SK-N-SH (cell line): ENCODE measurements at regions not wholly inside any gene's neighbourhood (a gene's known extent, or its start where the extent isn't known, plus 50 kb on each side); places are given as distances from the start of the nearest gene placed in this dataset.

Experiments used
- CTCF ChIA-PET: fragments of 300-600, 350-600 bp; formaldehyde crosslinking; extraction: SDS; loops from one replicate; lab custom pipeline; 2021; lab: Yijun Ruan, JAX
- POLR2A ChIA-PET: fragments of 350-600 bp; sonication (Branson Sonifier 250); formaldehyde crosslinking; extraction: SDS; loops from one replicate; lab custom pipeline; 2020; ENCODE audit warnings: antibody characterized with exemption, inconsistent platforms; lab: Yijun Ruan, JAX
- DNase-seq: peaks from one replicate; pipeline ENCODE4 v3.0.0; 2012
- H2AFZ ChIP-seq: fragments of 200-600 bp; sonication (generic); 2 replicates; pipeline ENCODE4 v1.8.1; 2016; ENCODE audit warnings: antibody characterized with exemption, mild to moderate bottlenecking, low read depth
- H3F3A ChIP-seq: fragments of 200-600 bp; sonication (generic); replicated peaks from 2 replicates; pipeline ENCODE3; 2016; ENCODE audit warnings: antibody characterized with exemption, mild to moderate bottlenecking; ENCODE audit not compliant: insufficient read depth
- H3K27ac ChIP-seq, 2 experiments: fragments of 200-500 bp in 1 of 2; fragments of 200-600 bp in 1 of 2; sonication (Bioruptor generic) in 1 of 2; sonication (generic), shearing (Covaris generic) in 1 of 2; 2 replicates each; pipeline versions ENCODE4 v1.5.1 to v1.6.1; 2014 to 2016; ENCODE audit warnings: low read depth in 2 of 2, inconsistent platforms in 1 of 2, low read length in 1 of 2, mild to moderate bottlenecking in 1 of 2, mixed read lengths in 1 of 2
- H3K27me3 ChIP-seq: fragments of 200-600 bp; sonication (generic), shearing (Covaris generic); 2 replicates; pipeline ENCODE4 v1.6.1; 2016; ENCODE audit warnings: mixed run types; ENCODE audit not compliant: insufficient read depth
- H3K36me3 ChIP-seq, 2 experiments: fragments of 200-500 bp in 1 of 2; fragments of 200-600 bp in 1 of 2; sonication (Bioruptor generic) in 1 of 2; sonication (generic) in 1 of 2; replicated peaks in 1 of 2; 2 replicates each; pipeline versions ENCODE3 to v1.5.1; 2014 to 2016; ENCODE audit warnings: low read length in 1 of 2, mild to moderate bottlenecking in 1 of 2; ENCODE audit not compliant: insufficient read depth in 2 of 2, control insufficient read depth in 1 of 2
- H3K4me1 ChIP-seq, 2 experiments: fragments of 200-500 bp in 1 of 2; fragments of 200-600 bp in 1 of 2; sonication (Bioruptor generic) in 1 of 2; sonication (generic), shearing (Covaris generic) in 1 of 2; 2 replicates each; pipeline versions ENCODE4 v1.5.1 to v1.6.1; 2014 to 2016; ENCODE audit warnings: low read depth in 1 of 2, low read length in 1 of 2, mixed run types in 1 of 2; ENCODE audit not compliant: insufficient read depth in 2 of 2, control insufficient read depth in 1 of 2
- H3K4me2 ChIP-seq: fragments of 200-600 bp; sonication (generic), shearing (Covaris generic); 2 replicates; pipeline ENCODE4 v1.6.1; 2017; ENCODE audit warnings: mixed run types
- H3K4me3 ChIP-seq, 2 experiments: fragments of 200-500 bp in 1 of 2; fragments of 200-600 bp in 1 of 2; sonication (Bioruptor generic) in 1 of 2; sonication (generic), shearing (Covaris generic) in 1 of 2; 2 replicates each; pipeline versions ENCODE4 v1.5.1 to v1.8.1; 2014 to 2016; ENCODE audit warnings: low read depth in 2 of 2, inconsistent platforms in 1 of 2, low read length in 1 of 2, mild to moderate bottlenecking in 1 of 2, mixed read lengths in 1 of 2, moderate library complexity in 1 of 2
- H3K79me2 ChIP-seq: fragments of 200-600 bp; sonication (generic); 2 replicates; pipeline ENCODE4 v1.8.1; 2017; ENCODE audit warnings: mild to moderate bottlenecking; ENCODE audit not compliant: insufficient read depth
- H3K9ac ChIP-seq: fragments of 200-600 bp; sonication (generic); 2 replicates; pipeline ENCODE4 v1.6.1; 2017; ENCODE audit warnings: mixed run types
- H3K9me2 ChIP-seq: fragments of 200-600 bp; sonication (generic); 2 replicates; pipeline ENCODE4 v1.6.1; 2017; ENCODE audit warnings: mixed run types
- H3K9me3 ChIP-seq: fragments of 200-600 bp; sonication (generic); 2 replicates; pipeline ENCODE4 v1.6.1; 2017; ENCODE audit warnings: mixed run types, mild to moderate bottlenecking, moderate library complexity
- H4K20me1 ChIP-seq: fragments of 200-600 bp; sonication (generic); 2 replicates; pipeline ENCODE4 v1.6.1; 2017; ENCODE audit warnings: mild to moderate bottlenecking, mixed run types; ENCODE audit not compliant: insufficient read depth
- CHD2 ChIP-seq: fragments of 150-350 bp; IDR thresholded peaks from 2 replicates; pipeline ENCODE4 v1.6.1; 2018; ENCODE audit warnings: low read length; ENCODE audit not compliant: partially characterized antibody
- CTCF ChIP-seq: fragments of 200-600 bp; sonication (generic); IDR thresholded peaks from 2 replicates; pipeline ENCODE4 v1.6.1; 2017; ENCODE audit warnings: antibody characterized with exemption, mild to moderate bottlenecking, moderate library complexity
- ELF1 ChIP-seq: IDR thresholded peaks from 2 replicates; pipeline ENCODE4 v1.4.0; 2012
- EZH2phosphoT487 ChIP-seq: fragments of 200-600 bp; sonication (generic); IDR thresholded peaks from 2 replicates; pipeline ENCODE4 v1.6.1; 2017; ENCODE audit warnings: low read depth, mixed run types, mild to moderate bottlenecking, antibody characterized with exemption, moderate library complexity, borderline replicate concordance
- FOXM1 ChIP-seq: IDR thresholded peaks from 2 replicates; pipeline ENCODE4 v1.4.0; 2012; ENCODE audit warnings: low read depth, mild to moderate bottlenecking
- GABPA ChIP-seq: IDR thresholded peaks from 2 replicates; pipeline ENCODE4 v1.4.0; 2012; ENCODE audit warnings: low read depth, mild to moderate bottlenecking
- GATA2 ChIP-seq: sonication (generic); formaldehyde crosslinking; IDR thresholded peaks from 2 replicates; pipeline ENCODE4 v1.5.0; 2020; ENCODE audit warnings: mild to moderate bottlenecking, missing genetic modification reagents
- JUND ChIP-seq: IDR thresholded peaks from 2 replicates; pipeline ENCODE4 v1.4.0; 2012
- MEF2A ChIP-seq: IDR thresholded peaks from 2 replicates; pipeline ENCODE4 v1.4.0; 2012; ENCODE audit warnings: low read depth, borderline replicate concordance
- NFIC ChIP-seq: IDR thresholded peaks from 2 replicates; pipeline ENCODE4 v1.4.0; 2012; ENCODE audit warnings: borderline replicate concordance
- RCOR1 ChIP-seq: fragments of 150-350 bp; IDR thresholded peaks from 2 replicates; pipeline ENCODE4 v1.6.1; 2017; ENCODE audit warnings: antibody characterized with exemption, low read length
- REST ChIP-seq: IDR thresholded peaks from 2 replicates; pipeline ENCODE4 v1.6.1; 2012; ENCODE audit warnings: mild to moderate bottlenecking, low read depth, low read length, moderate library complexity
- RFX5 ChIP-seq: IDR thresholded peaks from 2 replicates; pipeline ENCODE4 v1.6.1; 2012; ENCODE audit warnings: mild to moderate bottlenecking, improper control_type of control experiment, low read length
- TAF1 ChIP-seq: IDR thresholded peaks from 2 replicates; pipeline ENCODE4 v1.6.1; 2012; ENCODE audit warnings: low read depth, mild to moderate bottlenecking, low read length, moderate library complexity, borderline replicate concordance
- TCF12 ChIP-seq: IDR thresholded peaks from 2 replicates; pipeline ENCODE4 v1.4.0; 2012
- USF1 ChIP-seq: IDR thresholded peaks from 2 replicates; pipeline ENCODE4 v1.4.0; 2012; ENCODE audit warnings: low read depth, borderline replicate concordance
- YY1 ChIP-seq: IDR thresholded peaks from 2 replicates; pipeline ENCODE4 v1.4.0; 2012; ENCODE audit warnings: low read depth, mild to moderate bottlenecking
- WGBS: methylation state at CpG from one replicate; pipeline ENCODE4 v1.1.6; 2017; ENCODE audit warnings: low lambda C conversion rate; 5-methylcytosine and 5-hydroxymethylcytosine counted together
- TF ChIP-seq, protein P1 (sequence below): fragments of 150-350 bp; IDR thresholded peaks from 2 replicates; pipeline ENCODE4 v1.6.1; 2016; ENCODE audit warnings: mild to moderate bottlenecking, low read depth, low read length
- TF ChIP-seq, protein P2 (sequence below): IDR thresholded peaks from 2 replicates; pipeline ENCODE4 v1.4.0; 2012; ENCODE audit warnings: low read depth
- TF ChIP-seq, protein P3 (sequence below): IDR thresholded peaks from 2 replicates; pipeline ENCODE4; 2012

GRCh38 chr5:23014825-23015224 lies 161.7 kb upstream of the CDH12 start:
- H3K9ac ChIP-seq: no peak overlapping the region
- no peak overlapping the region for H3K4me2 ChIP-seq
- no peak overlapping the region for H3K27ac ChIP-seq
- no peak for TF ChIP-seq FOXM1
- no peak for TF ChIP-seq MEF2A
- TF ChIP-seq, protein P1, sequence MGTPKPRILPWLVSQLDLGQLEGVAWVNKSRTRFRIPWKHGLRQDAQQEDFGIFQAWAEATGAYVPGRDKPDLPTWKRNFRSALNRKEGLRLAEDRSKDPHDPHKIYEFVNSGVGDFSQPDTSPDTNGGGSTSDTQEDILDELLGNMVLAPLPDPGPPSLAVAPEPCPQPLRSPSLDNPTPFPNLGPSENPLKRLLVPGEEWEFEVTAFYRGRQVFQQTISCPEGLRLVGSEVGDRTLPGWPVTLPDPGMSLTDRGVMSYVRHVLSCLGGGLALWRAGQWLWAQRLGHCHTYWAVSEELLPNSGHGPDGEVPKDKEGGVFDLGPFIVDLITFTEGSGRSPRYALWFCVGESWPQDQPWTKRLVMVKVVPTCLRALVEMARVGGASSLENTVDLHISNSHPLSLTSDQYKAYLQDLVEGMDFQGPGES: no peak
- TF ChIP-seq ELF1: no peak
- TF ChIP-seq RFX5: no peak
- TF ChIP-seq EZH2phosphoT487: no peak
- no peak for TF ChIP-seq RCOR1
- TF ChIP-seq, protein P2, sequence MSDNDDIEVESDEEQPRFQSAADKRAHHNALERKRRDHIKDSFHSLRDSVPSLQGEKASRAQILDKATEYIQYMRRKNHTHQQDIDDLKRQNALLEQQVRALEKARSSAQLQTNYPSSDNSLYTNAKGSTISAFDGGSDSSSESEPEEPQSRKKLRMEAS: no peak
- TF ChIP-seq NFIC: no peak
- no peak for TF ChIP-seq TAF1
- TF ChIP-seq CTCF: no peak
- TF ChIP-seq GABPA: no peak
- TF ChIP-seq CHD2: no peak
- TF ChIP-seq USF1: no peak
- TF ChIP-seq GATA2 (CRISPR knock-in tag): no peak
- no peak for TF ChIP-seq YY1
- no peak for TF ChIP-seq TCF12
- no peak for TF ChIP-seq REST
- TF ChIP-seq, protein P3, sequence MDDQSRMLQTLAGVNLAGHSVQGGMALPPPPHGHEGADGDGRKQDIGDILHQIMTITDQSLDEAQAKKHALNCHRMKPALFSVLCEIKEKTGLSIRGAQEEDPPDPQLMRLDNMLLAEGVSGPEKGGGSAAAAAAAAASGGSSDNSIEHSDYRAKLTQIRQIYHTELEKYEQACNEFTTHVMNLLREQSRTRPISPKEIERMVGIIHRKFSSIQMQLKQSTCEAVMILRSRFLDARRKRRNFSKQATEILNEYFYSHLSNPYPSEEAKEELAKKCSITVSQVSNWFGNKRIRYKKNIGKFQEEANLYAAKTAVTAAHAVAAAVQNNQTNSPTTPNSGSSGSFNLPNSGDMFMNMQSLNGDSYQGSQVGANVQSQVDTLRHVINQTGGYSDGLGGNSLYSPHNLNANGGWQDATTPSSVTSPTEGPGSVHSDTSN: no peak
- no peak for TF ChIP-seq JUND
- H3K79me2 ChIP-seq: no peaks in the 10 kb centered on the region
- H3K9me2 ChIP-seq: no peaks in the 10 kb centered on the region; the same call in 1 of the 2 replicates
- no peaks in the 10 kb centered on the region for H3K36me3 ChIP-seq
- WGBS: 2% methylated on average over 4 of the region's 4 CpGs
- CTCF ChIA-PET: no interaction called here
- no peak for DNase-seq
- peaks cover 5% of the 10 kb centered on the region; the same call in 1 of the 2 replicates for H3K9me3 ChIP-seq
- no peaks in the 10 kb centered on the region for H4K20me1 ChIP-seq
- H3F3A ChIP-seq: no peaks in the 10 kb centered on the region
- H2AFZ ChIP-seq: no peak overlapping the region
- H3K4me1 ChIP-seq: no peaks in the 10 kb centered on the region
- H3K4me3 ChIP-seq: no peak overlapping the region
- POLR2A ChIA-PET: no interaction called here
- no peaks in the 10 kb centered on the region for H3K27me3 ChIP-seq
